ACHN (cell line): ENCODE measurements at regions not wholly inside any gene's neighbourhood (a gene's known extent, or its start where the extent isn't known, plus 50 kb on each side); places are given as distances from the start of the nearest gene placed in this dataset.

ENCODE experiments used
- DNase-seq: peaks from one replicate; pipeline ENCODE4 v3.0.0-alpha.2; 2015
- in situ Hi-C: cut with HindIII; loops from 2 replicates; pipeline ENCODE4 v1.10.0; 2017; ENCODE audit warnings: low sequenced_read_pairs, low pct_ligation_motif_present, low pct_unique_long_range_greater_than_20kb

- in situ Hi-C loops: no loop called here
- no peak for DNase-seq
Measured at GRCh38 chr5:155268770-155269425, 255.3 kb downstream of the KIF4B start.

- in situ Hi-C loops: no loop called here
Measured at GRCh38 chr5:155270725-155271124, 257.2 kb downstream of the KIF4B start.

GRCh38 chr5:155274484-155274883 is 260.9 kb downstream of the KIF4B start:
- DNase-seq: no peak
- in situ Hi-C loops: no loop called here

More at GRCh38 chr5:155270725-155271124, 257.2 kb downstream of the KIF4B start:
- DNase-seq: no peak

GRCh38 chr5:155275222-155275621 is 261.7 kb downstream of the KIF4B start:
- DNase-seq: no peak
- in situ Hi-C loops: no loop called here

- DNase-seq: no peak
- in situ Hi-C loops: no loop called here
Measured at GRCh38 chr5:155276231-155276630, 262.7 kb downstream of the KIF4B start.

GRCh38 chr5:155278532-155278931 is 265.0 kb downstream of the KIF4B start:
- DNase-seq: no peak
- in situ Hi-C loops: no loop called here

GRCh38 chr5:155282503-155283107 is 269.1 kb downstream of the KIF4B start:
- DNase-seq: no peak
- in situ Hi-C loops: no loop called here

- in situ Hi-C loops: no loop called here
- no peak for DNase-seq
Measured at GRCh38 chr5:155285706-155286105, 272.2 kb downstream of the KIF4B start.

- DNase-seq: no peak
- in situ Hi-C loops: no loop called here
Measured at GRCh38 chr5:155290937-155291336, 277.4 kb downstream of the KIF4B start.

GRCh38 chr5:155293605-155294178 is 280.1 kb downstream of the KIF4B start:
- in situ Hi-C loops: no loop called here
- no peak for DNase-seq

GRCh38 chr5:155295111-155295510 is 281.6 kb downstream of the KIF4B start:
- DNase-seq: no peak
- in situ Hi-C loops: no loop called here

GRCh38 chr5:155299386-155300005 is 285.9 kb downstream of the KIF4B start:
- in situ Hi-C loops: no loop called here
- no peak for DNase-seq

GRCh38 chr5:155303120-155303519 is 289.6 kb downstream of the KIF4B start:
- in situ Hi-C loops: no loop called here

GRCh38 chr5:155307229-155307628 is 293.7 kb downstream of the KIF4B start:
- no peak for DNase-seq
- in situ Hi-C loops: no loop called here

More at GRCh38 chr5:155303120-155303519, 289.6 kb downstream of the KIF4B start:
- no peak for DNase-seq

- no peak for DNase-seq
- in situ Hi-C loops: no loop called here
Measured at GRCh38 chr5:155308289-155308688, 294.7 kb downstream of the KIF4B start.

- in situ Hi-C loops: no loop called here
- no peak for DNase-seq
Measured at GRCh38 chr5:155309021-155309746, 295.6 kb downstream of the KIF4B start.

- DNase-seq: no peak
- in situ Hi-C loops: no loop called here
Measured at GRCh38 chr5:155311721-155312120, 298.2 kb downstream of the KIF4B start.

GRCh38 chr5:155313518-155313917 is 300.0 kb downstream of the KIF4B start:
- no peak for DNase-seq
- in situ Hi-C loops: no loop called here
